ENCODE measurements at regions not wholly inside any gene's neighbourhood (a gene's known extent, or its start where the extent isn't known, plus 50 kb on each side); places are given as distances from the start of the nearest gene placed in this dataset.

DNA sequence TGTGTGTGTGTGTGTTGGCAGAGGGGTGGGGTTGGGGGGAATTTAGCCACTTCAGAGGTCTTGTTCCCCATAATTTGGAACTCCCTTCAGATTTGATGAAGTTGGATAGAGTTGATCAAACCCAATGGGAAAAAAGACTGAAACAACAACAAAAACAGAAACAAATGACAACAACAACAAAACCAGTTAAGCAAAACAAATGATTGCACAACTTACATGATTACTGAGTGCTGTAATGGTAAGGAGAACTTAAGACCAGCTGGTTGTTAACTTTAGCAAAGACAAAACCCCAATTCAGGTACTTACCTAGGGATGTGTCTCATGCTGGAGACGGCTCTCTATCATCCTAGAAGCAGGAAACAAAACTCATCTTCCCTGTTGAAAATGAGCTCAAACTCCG lies 107.8 kb upstream of the DDHD1 start:
- no peak for TF ChIP-seq TAF1 (IDR thresholded peaks at IDR 0.05; ENCODE audit: borderline replicate concordance, low read depth, low read length)
- 38% methylated on average over 2 of the region's 2 CpGs for WGBS (ENCODE audit: low lambda C conversion rate)

DNA sequence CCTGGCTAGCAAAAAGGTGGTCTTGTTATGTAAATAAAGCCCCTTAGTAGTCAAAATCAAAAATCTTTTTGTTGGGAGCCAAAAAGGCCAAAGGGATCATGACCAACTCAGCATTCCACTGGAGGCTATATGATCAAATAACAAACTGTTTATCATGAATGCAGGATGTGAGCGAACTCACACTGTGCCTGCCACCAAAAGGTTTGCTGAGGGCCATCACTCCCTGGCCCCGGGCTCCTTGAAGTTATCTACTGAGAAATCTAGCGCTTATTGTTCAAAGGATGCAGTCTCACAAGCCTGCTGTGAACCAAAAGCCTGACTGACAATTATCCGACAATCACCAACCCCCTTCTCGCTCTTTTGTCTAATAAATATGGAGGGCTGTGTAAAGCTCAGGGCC lies 107.2 kb upstream of the DDHD1 start:
- CTCF ChIA-PET: no interaction called here

More for the DNA sequence above, 107.8 kb upstream of the DDHD1 start:
- CTCF ChIA-PET: interaction anchor here (1.3 to 1.4 kb wide), 2 partner anchors 34 to 45 kb away, joined by 4 read pairs; no protein-coding TSS in a partner anchor
- Histone ChIP-seq H3K36me3 (replicated peaks in 1 of 2; ENCODE audit: control insufficient read depth in 1 of 2, insufficient read depth in 2 of 2, low read length in 1 of 2) (no peaks in the 10 kb centered on the region), H3K79me2 (ENCODE audit: insufficient read depth) (no peaks in the 10 kb centered on the region), H3K9me2 (no peaks in the 10 kb centered on the region), H3K27me3 (ENCODE audit: insufficient read depth) (no peaks in the 10 kb centered on the region), H3K9me3 (0 out of 2 replicates have a peak, but pooled peaks cover 2% of the 10 kb centered on the region), H3K9ac (no peak overlapping the region), H3K4me1 (ENCODE audit: control insufficient read depth in 1 of 2, insufficient read depth in 2 of 2, low read depth in 1 of 2, low read length in 1 of 2) (no peaks in the 10 kb centered on the region), H3F3A (replicated peaks; ENCODE audit: insufficient read depth) (no peaks in the 10 kb centered on the region), H3K27ac (ENCODE audit: low read depth in 2 of 2, low read length in 1 of 2) (no peak overlapping the region), H3K4me2 (no peak overlapping the region), H4K20me1 (ENCODE audit: insufficient read depth) (no peaks in the 10 kb centered on the region), H3K4me3 (ENCODE audit: low read depth in 2 of 2, low read length in 1 of 2) (no peak overlapping the region), H2AFZ (ENCODE audit: low read depth) (no peak overlapping the region)
- DNase-seq: no peak
- POLR2A ChIA-PET: no interaction called here

DNA sequence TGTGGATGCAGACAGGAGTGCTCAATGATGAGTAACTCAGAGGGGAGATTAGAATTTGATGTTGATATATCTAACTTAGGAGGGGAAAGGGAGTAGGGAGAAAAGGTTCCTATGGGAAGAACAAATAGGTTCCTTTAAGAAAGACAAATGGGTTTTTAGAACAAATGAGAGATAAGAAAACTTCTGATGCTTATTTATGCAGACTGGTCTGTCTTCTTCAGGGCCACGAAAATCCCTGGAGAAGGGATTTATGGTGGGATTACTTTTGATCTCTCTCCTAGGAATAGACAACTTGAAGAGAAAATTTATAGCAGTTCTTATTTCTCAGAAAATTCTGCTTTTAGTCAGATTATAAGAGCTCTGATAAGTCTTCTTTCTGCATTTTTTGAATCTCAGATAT lies 99.0 kb upstream of the DDHD1 start:
- no peak for TF ChIP-seq NRF1 (IDR thresholded peaks at IDR 0.05; ENCODE audit: low read depth, low read length)
- TF ChIP-seq, protein P1, sequence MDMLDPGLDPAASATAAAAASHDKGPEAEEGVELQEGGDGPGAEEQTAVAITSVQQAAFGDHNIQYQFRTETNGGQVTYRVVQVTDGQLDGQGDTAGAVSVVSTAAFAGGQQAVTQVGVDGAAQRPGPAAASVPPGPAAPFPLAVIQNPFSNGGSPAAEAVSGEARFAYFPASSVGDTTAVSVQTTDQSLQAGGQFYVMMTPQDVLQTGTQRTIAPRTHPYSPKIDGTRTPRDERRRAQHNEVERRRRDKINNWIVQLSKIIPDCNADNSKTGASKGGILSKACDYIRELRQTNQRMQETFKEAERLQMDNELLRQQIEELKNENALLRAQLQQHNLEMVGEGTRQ (IDR thresholded peaks at IDR 0.05; ENCODE audit: borderline replicate concordance, low read depth, low read length): no peak
- TF ChIP-seq RFX5 (IDR thresholded peaks at IDR 0.05; ENCODE audit: low read length): no peak
- no peak for TF ChIP-seq RXRA (IDR thresholded peaks at IDR 0.05; ENCODE audit: borderline replicate concordance, low read depth)
- Histone ChIP-seq H3K79me2 (ENCODE audit: insufficient read depth) (no peaks in the 10 kb centered on the region), H3K4me2 (no peak overlapping the region), H3K27me3 (ENCODE audit: insufficient read depth) (no peaks in the 10 kb centered on the region), H4K20me1 (ENCODE audit: insufficient read depth) (no peaks in the 10 kb centered on the region), H3K27ac (ENCODE audit: low read depth in 2 of 2, low read length in 1 of 2) (no peak overlapping the region), H3K9me2 (no peaks in the 10 kb centered on the region), H3K36me3 (replicated peaks in 1 of 2; ENCODE audit: control insufficient read depth in 1 of 2, insufficient read depth in 2 of 2, low read length in 1 of 2) (no peaks in the 10 kb centered on the region), H3K9me3 (0 out of 2 replicates have a peak, but pooled peaks cover 8% of the 10 kb centered on the region), H3K4me1 (ENCODE audit: control insufficient read depth in 1 of 2, insufficient read depth in 2 of 2, low read depth in 1 of 2, low read length in 1 of 2) (no peaks in the 10 kb centered on the region), H3K4me3 (ENCODE audit: low read depth in 2 of 2, low read length in 1 of 2) (no peak overlapping the region), H3K9ac (no peak overlapping the region), H3F3A (replicated peaks; ENCODE audit: insufficient read depth) (no peaks in the 10 kb centered on the region), H2AFZ (ENCODE audit: low read depth) (no peak overlapping the region)
- CTCF ChIA-PET: interaction anchor here (1.6 kb wide), 1 partner anchor 44 kb away, joined by 3 read pairs; no protein-coding TSS in a partner anchor
- POLR2A ChIA-PET: no interaction called here
- WGBS (ENCODE audit: low lambda C conversion rate): 9% methylated on average over 1 of the region's 1 CpG
- no peak for DNase-seq

More for the DNA sequence above, 107.2 kb upstream of the DDHD1 start:
- POLR2A ChIA-PET: no interaction called here
- Histone ChIP-seq H3K27me3 (ENCODE audit: insufficient read depth) (no peaks in the 10 kb centered on the region), H3K27ac (ENCODE audit: low read depth in 2 of 2, low read length in 1 of 2) (no peak overlapping the region), H3K4me3 (ENCODE audit: low read depth in 2 of 2, low read length in 1 of 2) (no peak overlapping the region), H3K79me2 (ENCODE audit: insufficient read depth) (no peaks in the 10 kb centered on the region), H3K9me3 (0 out of 2 replicates have a peak, but pooled peaks cover 8% of the 10 kb centered on the region), H3K4me1 (ENCODE audit: control insufficient read depth in 1 of 2, insufficient read depth in 2 of 2, low read depth in 1 of 2, low read length in 1 of 2) (no peaks in the 10 kb centered on the region), H3K9ac (no peak overlapping the region), H2AFZ (ENCODE audit: low read depth) (no peak overlapping the region), H3K4me2 (no peak overlapping the region), H4K20me1 (ENCODE audit: insufficient read depth) (no peaks in the 10 kb centered on the region), H3K9me2 (no peaks in the 10 kb centered on the region), H3K36me3 (replicated peaks in 1 of 2; ENCODE audit: control insufficient read depth in 1 of 2, insufficient read depth in 2 of 2, low read length in 1 of 2) (no peaks in the 10 kb centered on the region), H3F3A (replicated peaks; ENCODE audit: insufficient read depth) (no peaks in the 10 kb centered on the region)
- DNase-seq: no peak
- TF ChIP-seq GABPA (IDR thresholded peaks at IDR 0.05; ENCODE audit: low read depth): no peak
- 50% methylated on average over 5 of the region's 5 CpGs for WGBS (ENCODE audit: low lambda C conversion rate)
